Tibial artery (tissue), 4 donors: ENCODE measurements at regions not wholly inside any gene's neighbourhood (a gene's known extent, or its start where the extent isn't known, plus 50 kb on each side); places are given as distances from the start of the nearest gene placed in this dataset.

Experiments
- DNase-seq, 2 donors: peaks; one replicate each; pipeline ENCODE4 v3.0.0-alpha.2; 2019
- H3K27ac ChIP-seq, 2 donors: fragments of 200-600 bp; sonication (generic) in 1 of 2; 1 replicate in 1 of 2; 2 replicates in 1 of 2; pipeline ENCODE4 v1.5.1; 2018 to 2019; ENCODE audit warnings: mild to moderate bottlenecking in 1 of 2
- H3K27me3 ChIP-seq, 2 donors: fragments of 200-600 bp; sonication (generic) in 1 of 2; one replicate each; pipeline versions ENCODE4 v1.5.1 to v1.6.0; 2016 to 2019
- H3K36me3 ChIP-seq, 3 donors: fragments of 200-600 bp; sonication (generic) in 2 of 3; one replicate each; pipeline ENCODE4 v1.5.1; 2016 to 2019; ENCODE audit warnings: mild to moderate bottlenecking in 2 of 3
- H3K4me1 ChIP-seq, 4 donors: fragments of 200-600 bp; sonication (generic) in 2 of 4; 1 replicate in 3 of 4; 2 replicates in 1 of 4; pipeline ENCODE4 v1.5.1; 2016 to 2019
- H3K4me3 ChIP-seq, 2 donors: fragments of 200-600 bp; sonication (generic) in 1 of 2; 1 replicate in 1 of 2; 2 replicates in 1 of 2; pipeline ENCODE4 v1.5.1; 2018 to 2019; ENCODE audit warnings: mild to moderate bottlenecking in 2 of 2
- H3K9me3 ChIP-seq, 3 donors: fragments of 200-600 bp; sonication (generic) in 1 of 3; one replicate each; pipeline ENCODE4 v1.5.1; 2016 to 2019
- intact Hi-C: fragments of 100-400 bp; cut with DNase I; formaldehyde crosslinking; loops from one replicate; pipeline ENCODE4 v1.15.0; 2023; ENCODE audit warnings: low total_unique reads
- TF ChIP-seq, protein P1 (sequence below), 2 experiments: fragments of 200-600 bp in 1 of 2; fragments of 450-650 bp in 1 of 2; IDR thresholded peaks; one replicate each; pipeline ENCODE4 v1.5.1; 2017 to 2019; ENCODE audit warnings: antibody characterized with exemption in 2 of 2, mild to moderate bottlenecking in 1 of 2, moderate library complexity in 1 of 2

GRCh38 chr15:88315221-88315878, 58.8 kb upstream of the NTRK3 start:
- Histone ChIP-seq H3K27me3 (no peaks in the 10 kb centered on the region), H3K9me3 (no peaks in the 10 kb centered on the region), H3K27ac (no peak overlapping the region), H3K36me3 (no peaks in the 10 kb centered on the region), H3K4me3 (no peak overlapping the region), H3K4me1 (no peaks in the 10 kb centered on the region)
- TF ChIP-seq, protein P1, sequence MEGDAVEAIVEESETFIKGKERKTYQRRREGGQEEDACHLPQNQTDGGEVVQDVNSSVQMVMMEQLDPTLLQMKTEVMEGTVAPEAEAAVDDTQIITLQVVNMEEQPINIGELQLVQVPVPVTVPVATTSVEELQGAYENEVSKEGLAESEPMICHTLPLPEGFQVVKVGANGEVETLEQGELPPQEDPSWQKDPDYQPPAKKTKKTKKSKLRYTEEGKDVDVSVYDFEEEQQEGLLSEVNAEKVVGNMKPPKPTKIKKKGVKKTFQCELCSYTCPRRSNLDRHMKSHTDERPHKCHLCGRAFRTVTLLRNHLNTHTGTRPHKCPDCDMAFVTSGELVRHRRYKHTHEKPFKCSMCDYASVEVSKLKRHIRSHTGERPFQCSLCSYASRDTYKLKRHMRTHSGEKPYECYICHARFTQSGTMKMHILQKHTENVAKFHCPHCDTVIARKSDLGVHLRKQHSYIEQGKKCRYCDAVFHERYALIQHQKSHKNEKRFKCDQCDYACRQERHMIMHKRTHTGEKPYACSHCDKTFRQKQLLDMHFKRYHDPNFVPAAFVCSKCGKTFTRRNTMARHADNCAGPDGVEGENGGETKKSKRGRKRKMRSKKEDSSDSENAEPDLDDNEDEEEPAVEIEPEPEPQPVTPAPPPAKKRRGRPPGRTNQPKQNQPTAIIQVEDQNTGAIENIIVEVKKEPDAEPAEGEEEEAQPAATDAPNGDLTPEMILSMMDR (IDR thresholded peaks at IDR 0.05) = no peak
- intact Hi-C loops = no loop called here
- no peak for DNase-seq

DNA sequence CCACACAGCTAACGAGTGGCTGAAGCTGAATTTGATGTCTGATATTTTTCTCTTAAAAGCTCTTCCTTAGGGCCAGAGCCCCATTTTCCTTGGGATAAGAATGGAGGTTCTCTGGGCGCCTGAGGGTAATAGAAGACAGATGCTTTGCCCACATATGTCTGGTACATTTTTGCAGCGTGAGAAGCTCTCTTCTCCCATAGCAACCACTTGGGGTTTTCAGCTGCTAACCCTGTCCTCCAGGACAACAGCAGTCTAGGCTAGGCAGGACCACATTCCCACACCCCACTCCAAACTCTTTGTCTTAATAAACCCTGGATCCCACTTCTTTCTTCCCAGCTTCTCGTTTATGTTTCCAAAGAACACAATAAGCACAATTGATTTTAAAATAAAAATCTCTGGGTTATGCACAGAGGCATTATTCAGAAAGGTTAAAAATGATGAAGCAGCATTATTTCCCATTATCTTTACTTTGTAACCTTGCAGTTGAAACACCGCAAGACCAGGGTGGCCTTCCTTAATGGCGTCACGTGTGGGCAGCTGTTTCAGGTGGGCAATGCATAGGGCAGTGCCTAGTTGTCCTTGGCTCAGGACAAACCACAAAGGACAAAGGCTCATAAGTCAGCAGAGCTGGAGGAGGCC, 56.5 kb upstream of the NTRK3 start:
- intact Hi-C loops = no loop called here
- Histone ChIP-seq H3K9me3 (no peaks in the 10 kb centered on the region), H3K27me3 (no peaks in the 10 kb centered on the region), H3K4me3 (no peak overlapping the region), H3K4me1 (no peaks in the 10 kb centered on the region), H3K27ac (no peak overlapping the region), H3K36me3 (no peaks in the 10 kb centered on the region)
- TF ChIP-seq, protein P1 (IDR thresholded peaks at IDR 0.05) = no peak
- DNase-seq = no peak

DNA sequence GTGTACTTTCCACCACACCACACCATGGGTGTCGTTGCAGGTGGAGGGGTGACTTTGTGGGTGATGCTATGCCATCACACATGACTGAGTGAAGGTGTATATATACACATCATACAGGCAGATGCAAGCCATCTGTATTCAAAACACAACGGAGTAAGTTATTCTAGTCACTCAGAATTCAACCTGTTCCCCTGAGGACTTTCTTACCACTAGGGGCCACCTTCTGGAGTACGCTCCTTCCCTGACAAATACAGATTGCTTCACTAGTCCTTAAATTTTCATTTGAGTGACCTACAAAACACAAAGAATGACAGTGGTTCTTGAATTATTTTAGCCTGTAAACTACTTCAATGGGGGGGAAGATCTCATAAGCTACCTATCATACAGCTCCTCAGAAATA, 52.8 kb upstream of the NTRK3 start:
- TF ChIP-seq, protein P1 (IDR thresholded peaks at IDR 0.05) = no peak
- Histone ChIP-seq H3K27me3 (no peaks in the 10 kb centered on the region), H3K36me3 (no peaks in the 10 kb centered on the region), H3K9me3 (no peaks in the 10 kb centered on the region), H3K4me1 (no peaks in the 10 kb centered on the region), H3K4me3 (no peak overlapping the region), H3K27ac (no peak overlapping the region)
- intact Hi-C loops = no loop called here
- DNase-seq = no peak

GRCh38 chr15:88307344-88307743, 50.8 kb upstream of the NTRK3 start:
- Histone ChIP-seq H3K9me3 (no peaks in the 10 kb centered on the region), H3K27ac (no peak overlapping the region), H3K36me3 (no peaks in the 10 kb centered on the region), H3K4me3 (no peak overlapping the region), H3K4me1 (no peaks in the 10 kb centered on the region), H3K27me3 (peaks cover 0 to 5% of the 10 kb centered on the region in 2 donors)
- TF ChIP-seq, protein P1 (IDR thresholded peaks at IDR 0.05) = no peak
- DNase-seq = no peak
- intact Hi-C loops = no loop called here
